ENCODE measurements at regions not wholly inside any gene's neighbourhood (a gene's known extent, or its start where the extent isn't known, plus 50 kb on each side); places are given as distances from the start of the nearest gene placed in this dataset.

GRCh38 chr21:23507501-23507900, 2099.8 kb downstream of the MRPL39 start:
- no peak overlapping the region for H3K27ac ChIP-seq (ENCODE audit: low read length)
- H3K9ac ChIP-seq (ENCODE audit: low read length), result no peak overlapping the region
- H3K4me3 ChIP-seq (ENCODE audit: low read length), result no peak overlapping the region
- no peaks in the 10 kb centered on the region for H4K20me1 ChIP-seq (ENCODE audit: insufficient read depth, low read length)
- H3K36me3 ChIP-seq (replicated peaks; ENCODE audit: low read depth, low read length), result no peaks in the 10 kb centered on the region
- H3K4me2 ChIP-seq (ENCODE audit: low read length), result no peak overlapping the region
- no peaks in the 10 kb centered on the region for H3K9me3 ChIP-seq (ENCODE audit: insufficient read depth, low read length)
- no peaks in the 10 kb centered on the region for H3K4me1 ChIP-seq (ENCODE audit: low read length)
- no peaks in the 10 kb centered on the region for H3K27me3 ChIP-seq (ENCODE audit: low read depth, low read length)
- no peak overlapping the region for H2AFZ ChIP-seq (ENCODE audit: low read depth, low read length)
- H3K79me2 ChIP-seq (ENCODE audit: low read length), result no peaks in the 10 kb centered on the region
- TF ChIP-seq CTCF (IDR thresholded peaks at IDR 0.05; ENCODE audit: low read depth, low read length) (no peak), EZH2phosphoT487 (IDR thresholded peaks at IDR 0.05; ENCODE audit: low read depth) (no peak)

GRCh38 chr21:23496729-23497128, 2110.6 kb downstream of the MRPL39 start:
- Histone ChIP-seq H3K36me3 (replicated peaks; ENCODE audit: low read depth, low read length) (no peaks in the 10 kb centered on the region), H3K9me3 (ENCODE audit: insufficient read depth, low read length) (no peaks in the 10 kb centered on the region), H3K27me3 (ENCODE audit: low read depth, low read length) (no peaks in the 10 kb centered on the region), H3K4me2 (ENCODE audit: low read length) (no peak overlapping the region), H4K20me1 (ENCODE audit: insufficient read depth, low read length) (no peaks in the 10 kb centered on the region), H3K27ac (ENCODE audit: low read length) (no peak overlapping the region), H3K4me3 (ENCODE audit: low read length) (no peak overlapping the region), H3K79me2 (ENCODE audit: low read length) (no peaks in the 10 kb centered on the region), H2AFZ (ENCODE audit: low read depth, low read length) (no peak overlapping the region), H3K4me1 (ENCODE audit: low read length) (no peaks in the 10 kb centered on the region; the same call in 1 of the 2 replicates), H3K9ac (ENCODE audit: low read length) (no peak overlapping the region)
- TF ChIP-seq CTCF (IDR thresholded peaks at IDR 0.05; ENCODE audit: low read depth, low read length), result no peak
- TF ChIP-seq EZH2phosphoT487 (IDR thresholded peaks at IDR 0.05; ENCODE audit: low read depth), result no peak

- Histone ChIP-seq H4K20me1 (ENCODE audit: insufficient read depth, low read length) (no peaks in the 10 kb centered on the region), H3K79me2 (ENCODE audit: low read length) (no peaks in the 10 kb centered on the region), H3K9ac (ENCODE audit: low read length) (no peak overlapping the region), H3K4me1 (ENCODE audit: low read length) (no peaks in the 10 kb centered on the region), H2AFZ (ENCODE audit: low read depth, low read length) (no peak overlapping the region), H3K9me3 (ENCODE audit: insufficient read depth, low read length) (no peaks in the 10 kb centered on the region), H3K27me3 (ENCODE audit: low read depth, low read length) (no peaks in the 10 kb centered on the region), H3K36me3 (replicated peaks; ENCODE audit: low read depth, low read length) (no peaks in the 10 kb centered on the region), H3K4me3 (ENCODE audit: low read length) (no peak overlapping the region), H3K27ac (ENCODE audit: low read length) (no peak overlapping the region), H3K4me2 (ENCODE audit: low read length) (no peak overlapping the region)
- TF ChIP-seq CTCF (IDR thresholded peaks at IDR 0.05; ENCODE audit: low read depth, low read length) (no peak), EZH2phosphoT487 (IDR thresholded peaks at IDR 0.05; ENCODE audit: low read depth) (no peak)
Measured at GRCh38 chr21:23488245-23488644, 2119.0 kb downstream of the MRPL39 start.

- H3K4me3 ChIP-seq (ENCODE audit: low read length), result no peak overlapping the region
- no peak overlapping the region for H3K27ac ChIP-seq (ENCODE audit: low read length)
- H4K20me1 ChIP-seq (ENCODE audit: insufficient read depth, low read length), result no peaks in the 10 kb centered on the region
- H3K79me2 ChIP-seq (ENCODE audit: low read length), result no peaks in the 10 kb centered on the region
- no peaks in the 10 kb centered on the region for H3K27me3 ChIP-seq (ENCODE audit: low read depth, low read length)
- H3K9me3 ChIP-seq (ENCODE audit: insufficient read depth, low read length), result no peaks in the 10 kb centered on the region
- H3K36me3 ChIP-seq (replicated peaks; ENCODE audit: low read depth, low read length), result no peaks in the 10 kb centered on the region
- H2AFZ ChIP-seq (ENCODE audit: low read depth, low read length), result no peak overlapping the region
- TF ChIP-seq CTCF (IDR thresholded peaks at IDR 0.05; ENCODE audit: low read depth, low read length), result no peak
- no peak for TF ChIP-seq EZH2phosphoT487 (IDR thresholded peaks at IDR 0.05; ENCODE audit: low read depth)
- H3K4me1 ChIP-seq (ENCODE audit: low read length), result 0 out of 2 replicates have a peak, but pooled peaks cover 3% of the 10 kb centered on the region
- H3K9ac ChIP-seq (ENCODE audit: low read length), result no peak overlapping the region
- H3K4me2 ChIP-seq (ENCODE audit: low read length), result no peak overlapping the region
Measured at GRCh38 chr21:23480591-23481270, 2126.6 kb downstream of the MRPL39 start.

All from OCI-LY3 (cell line).